Smooth muscle cell (in vitro differentiated cells): ENCODE measurements at regions not wholly inside any gene's neighbourhood (a gene's known extent, or its start where the extent isn't known, plus 50 kb on each side); places are given as distances from the start of the nearest gene placed in this dataset.
"Not testable (repeated sequence)": the region's sequence is repeated elsewhere in the genome, so short reads cannot be mapped to it uniquely, and the experiment has no call there.

ENCODE experiments used
- DNase-seq: peaks from one replicate; lab custom pipeline; 2025; ENCODE audit not compliant: unreplicated experiment; lab: John Stamatoyannopoulos, UW
- H2AFZ ChIP-seq: fragments of 200-600 bp; sonication (generic); 2 replicates; pipeline ENCODE4 v1.6.0; 2016; ENCODE audit warnings: antibody characterized with exemption, low read depth, mild to moderate bottlenecking
- H3F3A ChIP-seq: fragments of 200-600 bp; sonication (generic); 2 replicates; pipeline ENCODE4 v1.6.0; 2017; ENCODE audit warnings: antibody characterized with exemption, low read depth
- H3K27ac ChIP-seq: fragments of 200-600 bp; sonication (generic); 2 replicates; pipeline ENCODE4 v1.5.1; 2016; ENCODE audit warnings: low read depth, mild to moderate bottlenecking
- H3K27me3 ChIP-seq: fragments of 200-600 bp; sonication (generic); 2 replicates; pipeline ENCODE4 v1.6.1; 2016; ENCODE audit warnings: low read depth, mild to moderate bottlenecking
- H3K36me3 ChIP-seq: fragments of 200-600 bp; sonication (generic); 2 replicates; pipeline ENCODE4 v1.5.1; 2016; ENCODE audit warnings: low read depth
- H3K4me1 ChIP-seq: fragments of 200-600 bp; sonication (generic); 2 replicates; pipeline ENCODE4 v1.5.1; 2016; ENCODE audit warnings: low read depth
- H3K4me2 ChIP-seq: fragments of 200-600 bp; sonication (generic); 2 replicates; pipeline ENCODE4 v1.6.0; 2016; ENCODE audit warnings: mild to moderate bottlenecking
- H3K4me3 ChIP-seq: fragments of 200-600 bp; sonication (generic); 2 replicates; pipeline ENCODE4 v1.5.1; 2016; ENCODE audit warnings: mild to moderate bottlenecking
- H3K79me2 ChIP-seq: fragments of 200-600 bp; sonication (generic); 2 replicates; pipeline ENCODE4 v1.6.0; 2016; ENCODE audit warnings: low read depth, mild to moderate bottlenecking
- H3K9ac ChIP-seq: fragments of 200-600 bp; sonication (generic); 2 replicates; pipeline ENCODE4 v1.6.0; 2016; ENCODE audit warnings: low read depth
- H3K9me3 ChIP-seq: fragments of 200-600 bp; sonication (generic); replicated peaks from 2 replicates; pipeline ENCODE4 v1.5.1; 2016; ENCODE audit warnings: low read depth
- H4K20me1 ChIP-seq: fragments of 200-600 bp; sonication (generic); 2 replicates; pipeline ENCODE4 v1.6.0; 2016; ENCODE audit warnings: low read depth
- WGBS: methylation state at CpG from one replicate; pipeline ENCODE4 v1.1.7; 2016; ENCODE audit warnings: low lambda C conversion rate; 5-methylcytosine and 5-hydroxymethylcytosine counted together
- TF ChIP-seq, protein P1 (sequence below): fragments of 200-600 bp; sonication (generic); IDR thresholded peaks from 2 replicates; pipeline ENCODE4 v1.5.1; 2017; ENCODE audit warnings: borderline replicate concordance, mild to moderate bottlenecking, antibody characterized with exemption; ENCODE audit not compliant: insufficient read depth, poor library complexity, severe bottlenecking

DNA sequence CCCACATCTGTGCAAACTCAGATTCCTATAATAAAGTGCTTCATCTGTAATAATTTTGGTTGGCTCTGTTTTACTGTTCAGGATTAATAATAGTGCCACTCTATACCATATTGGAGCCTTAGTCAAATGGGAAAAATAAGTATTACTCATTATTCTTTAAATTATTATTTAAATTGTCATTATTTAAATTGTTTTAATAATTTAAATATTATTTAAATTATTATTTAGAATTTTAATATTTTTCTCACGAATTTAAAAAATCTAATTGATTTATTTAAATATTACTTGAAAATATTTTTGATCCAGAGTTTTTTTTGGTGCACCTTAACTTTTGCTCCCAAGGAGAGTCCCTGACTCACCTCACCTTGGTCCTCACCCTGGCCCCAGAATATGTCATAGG, 245.7 kb upstream of the MDGA2 start:
- H4K20me1 ChIP-seq, result no peaks in the 10 kb centered on the region
- H3K36me3 ChIP-seq, result no peaks in the 10 kb centered on the region
- no peaks in the 10 kb centered on the region for H3F3A ChIP-seq
- no peak overlapping the region for H2AFZ ChIP-seq
- H3K4me3 ChIP-seq, result no peak overlapping the region
- H3K4me2 ChIP-seq, result no peak overlapping the region
- DNase-seq, result no peak
- no peaks in the 10 kb centered on the region for H3K27me3 ChIP-seq
- H3K27ac ChIP-seq, result no peak overlapping the region
- H3K9ac ChIP-seq, result no peak overlapping the region
- H3K9me3 ChIP-seq, result peaks cover 4% of the 10 kb centered on the region
- H3K79me2 ChIP-seq, result no peaks in the 10 kb centered on the region
- TF ChIP-seq, protein P1, sequence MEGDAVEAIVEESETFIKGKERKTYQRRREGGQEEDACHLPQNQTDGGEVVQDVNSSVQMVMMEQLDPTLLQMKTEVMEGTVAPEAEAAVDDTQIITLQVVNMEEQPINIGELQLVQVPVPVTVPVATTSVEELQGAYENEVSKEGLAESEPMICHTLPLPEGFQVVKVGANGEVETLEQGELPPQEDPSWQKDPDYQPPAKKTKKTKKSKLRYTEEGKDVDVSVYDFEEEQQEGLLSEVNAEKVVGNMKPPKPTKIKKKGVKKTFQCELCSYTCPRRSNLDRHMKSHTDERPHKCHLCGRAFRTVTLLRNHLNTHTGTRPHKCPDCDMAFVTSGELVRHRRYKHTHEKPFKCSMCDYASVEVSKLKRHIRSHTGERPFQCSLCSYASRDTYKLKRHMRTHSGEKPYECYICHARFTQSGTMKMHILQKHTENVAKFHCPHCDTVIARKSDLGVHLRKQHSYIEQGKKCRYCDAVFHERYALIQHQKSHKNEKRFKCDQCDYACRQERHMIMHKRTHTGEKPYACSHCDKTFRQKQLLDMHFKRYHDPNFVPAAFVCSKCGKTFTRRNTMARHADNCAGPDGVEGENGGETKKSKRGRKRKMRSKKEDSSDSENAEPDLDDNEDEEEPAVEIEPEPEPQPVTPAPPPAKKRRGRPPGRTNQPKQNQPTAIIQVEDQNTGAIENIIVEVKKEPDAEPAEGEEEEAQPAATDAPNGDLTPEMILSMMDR, result no peak
- no peaks in the 10 kb centered on the region for H3K4me1 ChIP-seq
- 35% methylated on average over 1 of the region's 1 CpG for WGBS

DNA sequence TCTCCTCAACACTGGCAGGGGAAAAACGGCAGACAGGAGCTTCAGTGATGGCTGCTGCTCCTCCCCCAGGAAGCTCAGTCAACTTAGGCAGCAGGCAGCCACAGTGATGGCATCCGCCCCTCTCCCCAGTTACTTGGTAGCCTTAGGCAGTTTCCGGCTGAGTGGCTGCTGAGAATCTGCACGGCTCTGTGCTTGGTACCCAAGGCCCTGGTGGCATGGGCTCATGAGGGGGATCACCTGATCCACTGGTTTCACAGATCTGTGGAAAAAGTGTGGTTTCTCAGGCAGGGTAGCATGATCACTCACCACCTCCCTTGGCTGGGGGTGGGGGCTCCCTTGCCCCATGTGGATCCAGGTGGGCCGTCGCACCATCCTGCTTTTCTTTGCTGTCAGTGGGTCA, 244.6 kb upstream of the MDGA2 start:
- no peaks in the 10 kb centered on the region for H3K4me1 ChIP-seq
- no peaks in the 10 kb centered on the region for H3K79me2 ChIP-seq
- H3K9ac ChIP-seq, result no peak overlapping the region
- no peaks in the 10 kb centered on the region for H3K27me3 ChIP-seq
- no peaks in the 10 kb centered on the region for H4K20me1 ChIP-seq
- H3K9me3 ChIP-seq, result peaks cover 4% of the 10 kb centered on the region
- H3K4me3 ChIP-seq, result no peak overlapping the region
- no peak overlapping the region for H2AFZ ChIP-seq
- TF ChIP-seq, protein P1, result no peak
- H3F3A ChIP-seq, result no peaks in the 10 kb centered on the region
- no peak for DNase-seq
- H3K36me3 ChIP-seq, result no peaks in the 10 kb centered on the region
- no peak overlapping the region for H3K4me2 ChIP-seq
- 90% methylated on average over 6 of the region's 6 CpGs for WGBS
- no peak overlapping the region for H3K27ac ChIP-seq

DNA sequence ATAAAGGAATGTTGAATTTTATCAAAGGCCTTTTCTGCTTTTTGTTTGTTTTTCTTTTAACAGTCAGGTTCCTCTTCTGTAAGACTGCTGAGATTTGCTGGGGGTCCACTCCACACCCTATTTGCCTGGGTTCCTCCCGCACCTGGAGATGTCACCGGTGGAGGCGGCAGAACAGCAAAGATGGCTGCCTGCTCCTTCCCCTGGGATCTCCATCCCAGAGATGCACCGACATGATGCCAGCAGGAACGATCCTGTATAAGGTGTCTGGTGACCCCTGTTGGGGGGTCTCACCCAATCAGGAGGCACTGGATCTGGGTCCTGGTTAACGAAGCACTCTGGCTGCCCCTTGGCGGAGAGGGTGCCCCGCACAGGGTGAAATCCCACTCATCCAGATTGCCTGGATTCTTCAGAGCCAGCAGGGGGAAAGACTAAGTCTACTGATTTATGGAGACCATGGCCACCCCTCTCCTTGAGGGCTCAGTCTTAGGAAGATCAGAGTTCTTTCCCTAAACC, 244.0 kb upstream of the MDGA2 start:
- no peaks in the 10 kb centered on the region for H3K4me1 ChIP-seq
- peaks cover 4% of the 10 kb centered on the region for H3K9me3 ChIP-seq
- no peak overlapping the region for H3K4me3 ChIP-seq
- no peaks in the 10 kb centered on the region for H3K36me3 ChIP-seq
- no peaks in the 10 kb centered on the region for H3F3A ChIP-seq
- TF ChIP-seq, protein P1, result no peak
- WGBS, result 94% methylated on average over 8 of the region's 8 CpGs
- no peaks in the 10 kb centered on the region for H3K79me2 ChIP-seq
- H3K27ac ChIP-seq, result no peak overlapping the region
- no peak overlapping the region for H3K9ac ChIP-seq
- DNase-seq, result no peak
- H3K27me3 ChIP-seq, result no peaks in the 10 kb centered on the region
- no peaks in the 10 kb centered on the region for H4K20me1 ChIP-seq
- no peak overlapping the region for H2AFZ ChIP-seq
- H3K4me2 ChIP-seq, result no peak overlapping the region

DNA sequence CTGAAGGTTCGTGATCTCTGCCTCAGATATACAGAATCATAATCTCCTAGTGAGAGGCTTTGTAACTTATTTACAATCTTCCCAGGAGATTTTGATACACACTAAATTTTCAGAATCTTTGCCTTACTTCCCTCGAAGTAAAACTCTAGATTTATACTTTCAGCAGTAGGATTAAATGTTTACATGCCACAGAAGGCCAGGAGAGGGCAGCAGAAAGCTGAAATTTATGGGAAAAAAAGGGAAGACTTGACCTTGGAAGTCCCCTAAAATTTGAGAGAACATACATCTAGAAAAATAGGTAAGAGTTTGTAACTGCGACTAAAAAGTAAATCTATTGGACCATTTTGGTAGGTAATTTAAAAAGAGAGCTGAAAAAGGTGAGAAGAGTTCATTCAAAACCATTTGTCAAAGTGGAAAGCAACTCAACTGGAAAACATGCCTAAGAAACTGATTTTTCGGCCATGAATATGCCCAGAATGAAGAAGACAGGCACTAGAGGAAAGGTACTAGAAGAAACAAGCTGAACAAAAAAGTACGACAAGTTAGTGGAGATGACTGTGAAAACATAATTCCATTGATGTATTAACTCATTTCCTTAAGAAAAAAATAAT, 242.0 kb upstream of the MDGA2 start:
- Histone ChIP-seq H3F3A (no peaks in the 10 kb centered on the region), H3K9ac (no peak overlapping the region)
- 39% methylated on average over 5 of the region's 5 CpGs for WGBS

DNA sequence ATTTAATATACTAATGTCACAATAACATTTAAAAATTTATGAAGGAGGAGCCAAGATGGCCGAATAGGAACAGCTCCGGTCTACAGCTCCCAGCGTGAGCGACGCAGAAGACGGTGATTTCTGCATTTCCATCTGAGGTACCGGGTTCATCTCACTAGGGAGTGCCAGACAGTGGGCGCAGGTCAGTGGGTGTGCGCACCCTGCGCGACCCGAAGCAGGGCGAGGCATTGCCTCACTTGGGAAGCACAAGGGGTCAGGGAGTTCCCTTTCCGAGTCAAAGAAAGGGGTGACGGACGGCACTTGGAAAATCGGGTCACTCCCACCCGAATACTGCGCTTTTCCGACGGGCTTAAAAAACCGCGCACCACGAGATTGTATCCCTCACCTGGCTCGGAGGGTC, 225.7 kb upstream of the MDGA2 start:
- H3K4me1 ChIP-seq, H3K9ac ChIP-seq, H3F3A ChIP-seq, H3K79me2 ChIP-seq, H3K27me3 ChIP-seq, H3K36me3 ChIP-seq, DNase-seq, H2AFZ ChIP-seq, H3K9me3 ChIP-seq, H3K27ac ChIP-seq, H4K20me1 ChIP-seq: not testable (repeated sequence)
- WGBS, result 60% methylated on average over 20 of the region's 25 CpGs
- H3K4me3 ChIP-seq, result peak overlapping the region; percentile 42
- H3K4me2 ChIP-seq, result peak overlapping the region; percentile 75

More for the DNA sequence above, 242.0 kb upstream of the MDGA2 start:
- Histone ChIP-seq H4K20me1 (no peaks in the 10 kb centered on the region), H3K79me2 (no peaks in the 10 kb centered on the region), H3K27ac (peak overlapping the region; percentile 48), H3K4me2 (peak overlapping the region; percentile 60), H3K36me3 (no peaks in the 10 kb centered on the region), H3K9me3 (no peaks in the 10 kb centered on the region), H2AFZ (peak overlapping the region; percentile 56), H3K4me3 (no peak overlapping the region), H3K27me3 (no peaks in the 10 kb centered on the region), H3K4me1 (no peaks in the 10 kb centered on the region)
- TF ChIP-seq, protein P1, result peak; percentile 82
- DNase-seq, result no peak
